GM18502 (cell line): ENCODE measurements at regions not wholly inside any gene's neighbourhood (a gene's known extent, or its start where the extent isn't known, plus 50 kb on each side); places are given as distances from the start of the nearest gene placed in this dataset.
"Not testable (repeated sequence)": the region's sequence is repeated elsewhere in the genome, so short reads cannot be mapped to it uniquely, and the experiment has no call there.

Source experiments
- ATAC-seq: cut with Tn5 transposase; IDR thresholded peaks from one replicate; pipeline ENCODE4 v1.9.1; 2021; ENCODE audit warnings: mild to moderate bottlenecking; ENCODE audit not compliant: unreplicated experiment, poor library complexity

DNA sequence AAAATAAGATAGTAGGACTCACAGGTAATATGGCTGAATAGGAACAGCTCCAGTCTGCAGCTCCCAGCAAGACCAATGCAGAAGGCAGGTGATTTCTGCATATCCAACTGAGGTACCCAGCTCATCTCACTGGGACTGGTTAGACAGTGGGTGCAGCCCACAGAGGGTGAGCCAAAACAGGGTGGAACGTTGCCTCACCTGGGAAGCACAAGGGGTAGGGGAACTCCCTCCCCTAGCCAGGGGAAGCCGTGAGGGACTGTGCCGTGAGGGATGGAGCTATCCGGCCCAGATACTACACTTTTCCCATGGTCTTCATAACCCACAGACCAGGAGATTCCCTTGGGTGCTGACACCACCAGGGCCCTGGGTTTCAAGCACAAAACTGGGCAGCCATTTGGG, 114.8 kb upstream of the GNAI1 start:
- ATAC-seq = not testable (repeated sequence)

- ATAC-seq = peak; percentile 97
These were observed 115.5 kb upstream of the GNAI1 start for GRCh38 chr7:80018941-80019808.

- no peak for ATAC-seq
These were observed 117.4 kb upstream of the GNAI1 start for GRCh38 chr7:80017101-80017698.

- ATAC-seq = no peak
These were observed 120.1 kb upstream of the GNAI1 start for GRCh38 chr7:80014511-80014910.

GRCh38 chr7:80008039-80008438, 126.6 kb upstream of the GNAI1 start:
- no peak for ATAC-seq

GRCh38 chr7:80002865-80003264, 131.8 kb upstream of the GNAI1 start:
- ATAC-seq = no peak

- ATAC-seq = no peak
These were observed 136.3 kb upstream of the GNAI1 start for GRCh38 chr7:79998363-79998762.

GRCh38 chr7:79997345-79997744, 137.3 kb upstream of the GNAI1 start:
- ATAC-seq = no peak

DNA sequence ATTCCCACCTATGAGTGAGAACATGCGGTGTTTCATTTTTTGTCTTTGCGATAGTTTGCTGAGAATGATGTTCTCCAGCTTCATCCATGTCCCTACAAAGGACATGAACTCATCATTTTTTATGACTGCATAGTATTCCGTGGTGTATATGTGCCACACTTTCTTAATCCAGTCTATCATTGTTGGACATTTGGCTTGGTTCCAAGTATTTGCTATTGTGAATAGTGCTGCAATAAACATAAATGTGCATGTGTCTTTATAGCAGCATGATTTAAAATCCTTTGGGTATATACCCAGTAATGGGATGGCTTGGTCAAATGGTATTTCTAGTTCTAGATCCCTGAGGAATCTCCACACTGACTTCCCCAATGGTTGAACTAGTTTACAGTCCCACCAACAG, 138.9 kb upstream of the GNAI1 start:
- ATAC-seq = not testable (repeated sequence)

GRCh38 chr7:79988653-79989052, 146.0 kb upstream of the GNAI1 start:
- no peak for ATAC-seq

- no peak for ATAC-seq
These were observed 150.4 kb upstream of the GNAI1 start for GRCh38 chr7:79984210-79984609.

GRCh38 chr7:79982141-79982770, 152.4 kb upstream of the GNAI1 start:
- ATAC-seq = no peak

- ATAC-seq = no peak
These were observed 154.3 kb upstream of the GNAI1 start for GRCh38 chr7:79980376-79980775.

DNA sequence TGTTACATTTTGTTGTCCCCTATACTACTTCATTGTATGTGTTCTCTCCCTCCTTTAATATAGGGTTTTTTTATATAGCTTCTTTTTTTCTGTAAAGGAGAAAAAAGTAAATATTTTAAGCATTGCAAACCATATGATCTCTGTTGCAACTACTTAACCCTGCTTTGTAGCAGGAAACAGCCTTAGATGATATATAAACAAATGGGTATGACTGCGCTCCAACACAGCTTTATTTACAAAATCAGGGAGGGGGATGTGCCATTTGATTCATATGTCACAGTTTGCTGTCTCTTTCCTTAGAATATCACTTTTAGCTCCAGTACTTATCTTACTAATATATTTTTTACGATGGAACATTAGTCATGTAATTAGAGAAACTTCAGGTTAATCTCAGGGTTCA, 155.2 kb upstream of the GNAI1 start:
- ATAC-seq = no peak

DNA sequence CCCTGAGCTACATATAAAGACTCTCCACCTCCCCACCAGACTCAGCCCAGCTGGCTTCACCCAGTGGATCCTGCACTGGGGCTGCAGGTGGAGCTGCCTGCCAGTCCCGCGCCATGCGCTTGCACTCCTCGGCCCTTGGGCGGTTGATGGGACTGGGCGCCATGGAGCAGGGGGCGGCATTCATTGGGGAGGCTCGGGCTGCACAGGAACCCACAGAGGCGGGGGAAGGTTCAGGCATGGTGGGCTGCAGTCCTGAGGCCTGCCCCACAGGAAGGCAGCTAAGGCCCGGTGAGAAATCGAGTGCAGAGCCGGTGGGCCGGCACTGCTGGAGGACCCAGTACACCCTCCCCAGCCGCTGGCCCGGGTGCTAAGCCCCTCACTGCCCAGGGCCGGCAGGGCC, 157.2 kb upstream of the GNAI1 start:
- ATAC-seq = no peak

DNA sequence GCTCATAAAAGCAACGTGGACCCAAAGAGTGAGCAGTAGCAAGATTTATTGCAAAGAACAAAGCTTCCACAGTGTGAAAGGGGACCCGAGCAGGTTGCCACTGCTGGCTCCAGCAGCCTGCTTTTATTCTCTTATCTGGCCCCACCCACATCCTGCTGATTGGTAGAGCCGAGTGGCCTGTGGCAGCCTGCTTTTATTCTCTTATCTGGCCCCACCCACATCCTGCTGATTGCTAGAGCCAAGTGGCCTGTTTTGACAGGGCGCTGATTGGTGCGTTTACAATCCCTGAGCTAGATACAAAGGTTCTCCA, 158.0 kb upstream of the GNAI1 start:
- not testable (repeated sequence) for ATAC-seq

DNA sequence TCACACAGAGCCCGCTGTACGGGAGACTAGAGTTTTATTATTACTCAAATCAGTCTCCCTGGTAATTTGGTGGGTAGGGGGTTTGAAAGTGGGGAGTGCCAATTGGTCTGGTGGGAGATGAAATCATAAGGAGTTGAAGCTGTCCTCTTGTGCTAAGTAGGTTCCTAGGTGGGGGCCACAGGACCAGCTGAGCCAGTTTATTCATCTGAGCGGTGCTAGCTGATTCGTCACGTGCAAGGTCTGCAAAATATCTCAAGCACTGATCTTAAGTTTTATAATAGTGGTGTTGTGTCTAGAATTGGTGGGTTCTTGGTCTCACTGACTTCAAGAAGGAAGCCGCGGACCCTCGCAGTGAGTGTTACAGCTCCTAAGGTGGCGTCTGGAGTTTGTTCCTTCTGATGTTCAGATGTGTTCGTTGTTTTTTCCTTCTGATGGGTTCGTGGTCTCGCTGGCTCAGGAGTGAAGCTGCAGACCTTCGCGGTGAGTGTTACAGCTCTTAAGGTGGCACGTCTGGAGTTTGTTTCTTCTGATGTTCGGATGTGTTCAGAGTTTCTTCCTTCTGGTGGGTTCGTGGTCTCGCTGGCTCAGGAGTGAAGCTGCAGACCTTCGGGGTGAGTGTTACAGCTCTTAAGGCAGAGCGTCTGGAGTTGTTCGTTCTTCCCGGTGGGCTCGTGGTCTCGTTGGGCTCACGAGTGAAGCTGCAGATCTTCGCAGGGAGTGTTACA, 158.5 kb upstream of the GNAI1 start:
- ATAC-seq = not testable (repeated sequence)

DNA sequence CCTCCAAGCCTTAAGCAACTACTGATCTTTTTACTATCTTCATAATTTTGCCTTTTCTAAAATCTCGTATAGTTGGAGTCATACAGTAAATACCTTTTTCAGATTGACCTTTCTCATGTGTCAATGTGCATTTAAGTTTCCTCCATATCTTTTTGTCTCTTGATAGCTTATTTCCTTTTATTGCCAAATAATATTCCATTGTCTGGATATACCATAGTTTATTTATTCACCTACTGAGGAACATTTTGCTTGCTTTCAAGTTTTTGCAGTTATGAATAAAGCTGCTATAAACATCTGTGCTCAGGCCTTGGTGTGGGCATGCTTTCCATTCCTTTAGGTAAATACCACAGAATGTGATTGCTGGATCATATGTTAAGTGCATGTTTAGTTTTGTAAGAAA, 161.2 kb upstream of the GNAI1 start:
- ATAC-seq = no peak

GRCh38 chr7:79971058-79971457, 163.6 kb upstream of the GNAI1 start:
- no peak for ATAC-seq

GRCh38 chr7:79968894-79969293, 165.7 kb upstream of the GNAI1 start:
- ATAC-seq = no peak

- no peak for ATAC-seq
These were observed 166.5 kb upstream of the GNAI1 start for GRCh38 chr7:79968077-79968648.
